HG03460 (cell line): ENCODE measurements at regions not wholly inside any gene's neighbourhood (a gene's known extent, or its start where the extent isn't known, plus 50 kb on each side); places are given as distances from the start of the nearest gene placed in this dataset.

Experiments
- ATAC-seq: cut with Tn5 transposase; IDR thresholded peaks from one replicate; pipeline ENCODE4 v1.9.1; 2021; ENCODE audit not compliant: unreplicated experiment

DNA sequence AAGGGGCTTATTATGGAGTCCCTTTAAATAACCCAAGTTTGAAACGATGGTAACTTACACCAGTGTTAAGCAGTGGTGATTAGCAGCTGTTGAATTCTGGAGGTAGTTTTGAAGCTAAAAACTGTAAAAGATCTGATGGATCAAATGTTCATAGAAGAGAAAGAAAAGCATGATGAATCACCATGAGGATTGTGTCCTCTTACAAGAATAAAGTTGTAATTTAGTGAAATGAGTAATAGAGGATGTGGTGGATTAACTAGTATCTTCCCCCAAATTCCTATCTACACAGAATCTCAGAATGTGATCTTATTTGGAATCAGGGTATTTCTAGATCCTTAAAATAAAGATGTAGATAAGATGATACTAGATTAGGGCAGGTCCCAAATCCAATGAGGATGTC, 1138.2 kb upstream of the TMEFF2 start:
- ATAC-seq = no peak

- ATAC-seq = no peak
Observed at GRCh38 chr2:193331676-193332075, 1136.9 kb upstream of the TMEFF2 start.

- ATAC-seq = no peak
Observed at GRCh38 chr2:193326296-193326695, 1131.6 kb upstream of the TMEFF2 start.

GRCh38 chr2:193315428-193316091, 1120.8 kb upstream of the TMEFF2 start:
- no peak for ATAC-seq

GRCh38 chr2:193303464-193303863, 1108.7 kb upstream of the TMEFF2 start:
- ATAC-seq = no peak

DNA sequence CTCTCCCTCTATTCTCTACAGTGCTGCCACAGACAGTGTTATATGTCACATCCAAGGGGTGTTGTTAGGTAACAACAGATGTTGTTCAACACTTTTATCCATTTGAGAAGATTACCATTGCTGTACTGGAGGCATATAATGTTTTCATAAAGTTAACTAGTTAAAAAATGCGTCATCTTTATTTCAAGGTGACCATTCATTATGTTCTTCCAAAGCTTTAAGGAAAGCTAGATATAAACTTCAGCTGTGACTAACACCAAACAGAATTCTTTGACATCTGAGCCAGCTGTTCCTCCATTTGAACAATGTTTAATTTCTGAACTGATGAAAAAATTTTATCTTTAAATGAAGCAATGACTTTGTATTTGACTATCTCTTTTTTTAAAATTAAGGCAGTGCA, 1099.6 kb upstream of the TMEFF2 start:
- no peak for ATAC-seq

DNA sequence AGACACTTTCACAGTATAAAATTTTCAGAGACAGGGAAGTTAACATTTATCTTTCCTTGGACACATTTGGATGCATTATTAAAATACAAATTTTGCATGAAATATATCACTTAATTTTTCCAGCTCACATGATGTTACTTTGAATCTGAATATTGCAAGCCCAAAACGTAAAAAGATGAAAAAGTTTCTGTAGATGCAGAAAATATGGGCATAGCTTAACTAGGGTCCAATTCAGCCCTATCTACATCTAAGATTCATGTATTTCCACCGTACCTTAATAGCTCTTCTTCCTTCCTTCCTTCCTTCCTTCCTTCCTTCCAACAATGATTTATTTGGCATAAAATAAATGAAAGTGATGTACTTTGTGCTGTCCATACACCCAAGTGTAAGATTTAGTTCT, 1084.6 kb upstream of the TMEFF2 start:
- ATAC-seq = no peak

- no peak for ATAC-seq
Observed at GRCh38 chr2:193276988-193277387, 1082.3 kb upstream of the TMEFF2 start.

DNA sequence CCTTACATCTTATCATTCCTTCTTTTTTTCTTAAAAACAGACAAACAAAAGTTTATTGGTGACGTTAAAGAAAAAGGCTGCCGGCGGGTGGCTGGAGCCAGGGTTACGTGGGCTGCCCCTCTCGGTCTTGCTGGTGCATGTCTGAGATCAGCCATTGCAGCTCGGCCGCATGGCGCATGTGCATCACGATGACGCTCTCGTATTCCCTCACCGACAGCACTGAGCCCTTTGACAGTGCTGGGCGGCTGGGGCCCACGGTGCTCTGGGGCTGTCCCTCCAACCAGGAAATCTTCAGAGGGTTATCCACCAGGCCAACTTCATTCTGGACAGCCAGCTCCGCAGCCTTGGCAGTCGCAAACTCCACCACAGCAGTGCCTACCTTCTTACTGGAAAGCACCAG, 1081.8 kb upstream of the TMEFF2 start:
- no peak for ATAC-seq

GRCh38 chr2:193276069-193276468, 1081.3 kb upstream of the TMEFF2 start:
- no peak for ATAC-seq

GRCh38 chr2:193272011-193272410, 1077.3 kb upstream of the TMEFF2 start:
- no peak for ATAC-seq

GRCh38 chr2:193270816-193271215, 1076.1 kb upstream of the TMEFF2 start:
- ATAC-seq = no peak

GRCh38 chr2:193267496-193268002, 1072.8 kb upstream of the TMEFF2 start:
- ATAC-seq = no peak

- no peak for ATAC-seq
Observed at GRCh38 chr2:193253014-193253530, 1058.3 kb upstream of the TMEFF2 start.

DNA sequence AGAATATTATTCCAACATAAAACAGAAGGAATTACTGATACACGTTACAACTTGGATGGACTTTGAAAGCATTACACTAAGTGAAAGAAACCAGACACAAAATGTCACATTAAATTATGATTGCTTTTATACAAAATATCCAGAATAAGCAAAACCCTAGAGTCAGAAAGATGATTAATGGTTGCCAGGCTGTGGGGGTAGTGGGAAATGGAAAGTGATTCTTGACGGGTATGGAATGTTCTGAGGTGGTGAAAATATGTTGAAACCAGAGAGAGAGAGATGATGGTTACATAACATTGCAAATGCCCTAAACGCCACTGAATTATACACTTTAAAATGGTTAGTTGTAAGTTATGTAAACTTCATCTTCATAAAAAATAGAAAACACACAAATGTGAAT, 1057.2 kb upstream of the TMEFF2 start:
- no peak for ATAC-seq

- ATAC-seq = no peak
Observed at GRCh38 chr2:193250389-193250788, 1055.7 kb upstream of the TMEFF2 start.

- no peak for ATAC-seq
Observed at GRCh38 chr2:193240752-193241151, 1046.0 kb upstream of the TMEFF2 start.

GRCh38 chr2:193231634-193232033, 1036.9 kb upstream of the TMEFF2 start:
- ATAC-seq = no peak

DNA sequence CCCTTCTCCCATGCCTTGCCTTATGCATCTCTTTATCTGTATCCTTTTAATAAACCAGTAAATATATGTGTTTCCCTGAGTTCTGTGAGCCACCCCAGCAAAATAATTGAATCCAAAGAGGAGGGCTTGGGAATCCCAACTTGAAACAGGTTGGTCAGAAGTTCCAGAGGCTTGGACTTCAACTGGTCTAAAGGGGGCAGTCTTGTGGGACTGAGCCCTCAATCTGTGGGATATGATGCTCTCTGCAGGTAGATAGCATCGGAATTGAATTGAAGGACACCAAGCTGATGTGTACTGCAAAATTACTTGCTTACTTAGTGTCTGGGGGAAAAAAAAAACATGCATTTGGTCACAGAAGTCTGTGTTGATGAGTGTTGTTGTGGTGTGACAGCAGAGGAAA, 1033.5 kb upstream of the TMEFF2 start:
- ATAC-seq = no peak

DNA sequence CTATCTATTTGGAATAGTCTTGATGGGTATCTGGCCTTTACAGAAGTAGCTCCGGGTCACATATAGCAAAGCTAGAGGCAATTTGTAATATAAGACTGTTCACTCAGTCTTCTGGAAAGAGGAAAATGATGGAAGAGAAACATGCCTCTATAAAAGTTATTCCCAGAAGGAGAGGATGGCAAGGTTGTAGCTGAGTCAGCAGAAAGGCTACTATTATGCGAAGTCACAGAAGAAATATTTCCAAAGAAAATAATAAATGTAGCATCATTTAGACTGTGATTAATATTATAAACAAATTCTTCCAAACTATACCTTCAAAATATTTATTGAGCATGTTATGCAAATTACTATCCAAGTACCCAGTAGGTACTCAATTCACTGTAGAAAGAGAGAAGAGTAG, 1027.7 kb upstream of the TMEFF2 start:
- no peak for ATAC-seq

GRCh38 chr2:193219413-193219812, 1024.7 kb upstream of the TMEFF2 start:
- ATAC-seq = no peak

- no peak for ATAC-seq
Observed at GRCh38 chr2:193201583-193201982, 1006.9 kb upstream of the TMEFF2 start.

- no peak for ATAC-seq
Observed at GRCh38 chr2:193199322-193199721, 1004.6 kb upstream of the TMEFF2 start.
